ENCODE measurements at regions not wholly inside any gene's neighbourhood (a gene's known extent, or its start where the extent isn't known, plus 50 kb on each side); places are given as distances from the start of the nearest gene placed in this dataset.
"Not testable (repeated sequence)": the region's sequence is repeated elsewhere in the genome, so short reads cannot be mapped to it uniquely, and the experiment has no call there.

DNA sequence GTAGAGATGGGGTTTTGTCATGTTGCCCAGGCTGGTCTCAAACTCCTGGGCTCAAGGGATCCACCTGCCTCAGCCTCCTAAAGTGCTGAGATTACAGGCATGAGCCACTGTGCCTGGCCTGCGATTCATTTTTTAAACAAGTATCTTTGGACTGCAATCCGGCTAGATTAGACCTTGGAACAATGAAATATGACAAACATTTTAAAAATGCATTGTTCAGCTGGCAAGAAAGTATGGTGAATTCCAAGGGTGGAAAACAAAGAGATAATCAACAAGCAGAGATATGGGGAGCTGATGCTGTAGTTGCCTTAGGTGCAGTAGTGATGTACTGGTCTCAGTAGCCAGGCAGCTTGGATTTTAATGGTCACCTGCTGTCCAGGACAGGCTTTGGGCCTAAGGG lies 95.8 kb upstream of the GOLGA8J start:
- H3K79me2 ChIP-seq (ENCODE audit: control insufficient read depth, insufficient read depth, low read length, unreplicated experiment): no peaks in the 10 kb centered on the region
- peaks cover 4% of the 10 kb centered on the region for H3K4me1 ChIP-seq (ENCODE audit: control insufficient read depth, insufficient read depth, low read length, unreplicated experiment)
- no peaks in the 10 kb centered on the region for H3K27me3 ChIP-seq (ENCODE audit: insufficient read depth, low read length)
- no peaks in the 10 kb centered on the region for H3K36me3 ChIP-seq (ENCODE audit: insufficient read depth, low read length)
- H3K27ac ChIP-seq (ENCODE audit: low read depth, low read length): no peak overlapping the region
- no peak overlapping the region for H2AFZ ChIP-seq (ENCODE audit: low read length, unreplicated experiment)
- no peak overlapping the region for H3K4me3 ChIP-seq (ENCODE audit: low read depth, low read length)

DNA sequence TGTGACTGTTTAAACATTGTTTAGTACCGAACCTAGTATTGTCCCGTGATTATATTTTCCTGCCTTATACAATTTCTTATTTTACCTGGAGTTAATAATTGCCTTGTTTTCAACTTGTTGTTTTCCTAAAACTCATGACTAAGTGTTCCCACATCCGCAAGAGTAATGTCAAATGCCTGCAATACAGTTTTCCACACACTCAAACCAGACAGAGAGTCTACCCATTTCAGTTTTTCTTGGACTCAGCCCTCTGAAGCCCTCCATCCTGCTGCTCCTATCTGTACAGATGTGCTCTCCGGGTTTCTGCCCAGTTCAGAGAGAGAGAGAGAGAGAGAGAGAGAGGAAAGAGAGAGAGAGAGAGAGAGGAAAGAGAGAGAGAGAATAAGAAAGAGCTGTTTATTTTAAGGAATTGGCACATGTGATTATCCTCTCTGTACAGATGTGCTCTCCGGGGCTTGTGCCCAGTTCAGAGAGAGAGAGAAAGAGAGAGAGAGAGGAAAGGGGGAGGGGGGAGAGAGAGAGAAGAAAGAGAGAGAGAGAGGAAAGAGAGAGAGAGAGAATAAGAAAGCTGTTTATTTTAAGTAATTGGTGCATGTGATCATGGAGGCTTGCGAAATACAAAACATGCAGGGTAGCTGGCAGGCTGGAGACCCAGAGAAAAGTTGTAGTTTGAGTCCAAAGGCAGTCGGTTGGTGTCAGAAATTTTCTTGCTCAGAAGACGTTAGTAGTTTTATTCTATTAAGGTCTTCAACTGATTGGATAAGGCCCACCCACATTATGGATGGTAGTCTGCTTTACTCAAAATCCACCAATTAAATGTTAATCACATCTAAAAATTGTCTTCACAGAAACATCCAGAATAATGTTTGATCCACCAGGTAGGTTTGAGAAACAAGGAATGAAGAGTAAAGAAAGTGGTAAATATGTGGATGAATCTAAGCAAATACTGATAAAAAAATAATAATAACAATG lies 104.1 kb upstream of the GOLGA8J start:
- no peaks in the 10 kb centered on the region for H3K27me3 ChIP-seq (ENCODE audit: insufficient read depth, low read length)
- H3K4me3 ChIP-seq (ENCODE audit: low read depth, low read length): no peak overlapping the region
- H3K27ac ChIP-seq (ENCODE audit: low read depth, low read length): no peak overlapping the region
- H3K4me1 ChIP-seq (ENCODE audit: control insufficient read depth, insufficient read depth, low read length, unreplicated experiment): no peaks in the 10 kb centered on the region
- H2AFZ ChIP-seq (ENCODE audit: low read length, unreplicated experiment): no peak overlapping the region
- no peaks in the 10 kb centered on the region for H3K79me2 ChIP-seq (ENCODE audit: control insufficient read depth, insufficient read depth, low read length, unreplicated experiment)
- no peaks in the 10 kb centered on the region for H3K36me3 ChIP-seq (ENCODE audit: insufficient read depth, low read length)

DNA sequence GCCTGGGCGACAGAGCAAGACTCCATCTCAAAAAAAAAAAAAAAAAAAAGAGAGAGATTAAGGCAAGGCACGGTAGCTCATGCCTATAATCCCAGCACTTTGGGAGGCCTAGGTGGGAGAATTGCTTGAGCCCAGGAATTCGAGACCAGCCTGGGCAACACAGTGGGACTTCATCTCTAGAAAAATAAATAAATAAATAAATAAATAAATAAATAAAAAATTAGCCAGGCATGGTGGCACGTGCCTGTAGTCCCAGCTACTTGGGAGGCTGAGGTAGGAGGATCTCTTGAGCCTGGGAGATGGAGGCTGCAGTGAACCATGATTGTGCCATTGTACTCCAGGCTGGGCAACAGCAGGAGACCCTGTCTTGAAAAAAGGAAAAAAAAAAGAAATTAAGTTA lies 108.7 kb upstream of the GOLGA8J start:
- not testable (repeated sequence) for H3K4me3 ChIP-seq (ENCODE audit: low read depth, low read length); H3K27ac ChIP-seq (ENCODE audit: low read depth, low read length); H3K79me2 ChIP-seq (ENCODE audit: control insufficient read depth, insufficient read depth, low read length, unreplicated experiment); H3K4me1 ChIP-seq (ENCODE audit: control insufficient read depth, insufficient read depth, low read length, unreplicated experiment); H2AFZ ChIP-seq (ENCODE audit: low read length, unreplicated experiment); H3K36me3 ChIP-seq (ENCODE audit: insufficient read depth, low read length)
- H3K27me3 ChIP-seq (ENCODE audit: insufficient read depth, low read length): peaks cover 22% of the 10 kb centered on the region

DNA sequence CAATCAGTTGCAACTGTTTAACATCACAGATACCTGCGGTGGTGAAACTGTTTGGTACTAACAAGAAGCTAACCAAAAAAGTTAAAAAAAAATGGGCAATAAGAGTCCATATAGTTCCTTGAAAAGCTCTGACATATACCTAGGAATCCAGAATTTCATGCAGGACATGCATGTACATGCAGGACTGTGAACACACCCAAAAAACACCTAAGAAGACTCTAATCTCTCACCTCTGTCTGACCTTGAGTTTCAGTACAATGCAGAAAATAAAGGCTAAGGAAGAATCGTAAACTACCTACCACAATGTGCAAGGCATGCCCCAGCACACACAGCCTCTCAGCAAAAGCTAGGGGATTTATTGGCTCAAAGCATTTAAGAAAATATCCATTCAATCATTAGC lies 110.7 kb upstream of the GOLGA8J start:
- no peaks in the 10 kb centered on the region for H3K79me2 ChIP-seq (ENCODE audit: control insufficient read depth, insufficient read depth, low read length, unreplicated experiment)
- no peak overlapping the region for H3K27ac ChIP-seq (ENCODE audit: low read depth, low read length)
- no peak overlapping the region for H3K4me3 ChIP-seq (ENCODE audit: low read depth, low read length)
- H3K27me3 ChIP-seq (ENCODE audit: insufficient read depth, low read length): peaks cover 34% of the 10 kb centered on the region
- H3K36me3 ChIP-seq (ENCODE audit: insufficient read depth, low read length): no peaks in the 10 kb centered on the region
- no peaks in the 10 kb centered on the region for H3K4me1 ChIP-seq (ENCODE audit: control insufficient read depth, insufficient read depth, low read length, unreplicated experiment)
- H2AFZ ChIP-seq (ENCODE audit: low read length, unreplicated experiment): no peak overlapping the region

DNA sequence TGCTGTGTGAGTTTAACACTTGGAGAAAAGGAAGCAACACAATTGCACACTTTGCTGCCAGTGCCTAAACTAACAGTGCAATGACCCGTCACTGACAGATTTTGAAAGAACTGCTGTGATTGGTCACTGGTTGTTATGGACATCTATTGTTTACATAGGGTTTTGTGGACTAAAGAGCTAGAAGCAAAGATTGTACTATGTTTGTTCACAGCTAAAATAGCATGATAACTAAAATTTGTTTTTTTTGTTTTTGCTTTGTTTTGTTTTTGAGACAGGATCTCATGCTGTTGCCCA lies 112.4 kb upstream of the GOLGA8J start:
- Histone ChIP-seq H3K27ac (ENCODE audit: low read depth, low read length) (no peak overlapping the region), H3K79me2 (ENCODE audit: control insufficient read depth, insufficient read depth, low read length, unreplicated experiment) (no peaks in the 10 kb centered on the region), H3K27me3 (ENCODE audit: insufficient read depth, low read length) (peaks cover 34% of the 10 kb centered on the region), H3K4me3 (ENCODE audit: low read depth, low read length) (no peak overlapping the region), H3K36me3 (ENCODE audit: insufficient read depth, low read length) (no peaks in the 10 kb centered on the region), H2AFZ (ENCODE audit: low read length, unreplicated experiment) (no peak overlapping the region), H3K4me1 (ENCODE audit: control insufficient read depth, insufficient read depth, low read length, unreplicated experiment) (no peaks in the 10 kb centered on the region)

DNA sequence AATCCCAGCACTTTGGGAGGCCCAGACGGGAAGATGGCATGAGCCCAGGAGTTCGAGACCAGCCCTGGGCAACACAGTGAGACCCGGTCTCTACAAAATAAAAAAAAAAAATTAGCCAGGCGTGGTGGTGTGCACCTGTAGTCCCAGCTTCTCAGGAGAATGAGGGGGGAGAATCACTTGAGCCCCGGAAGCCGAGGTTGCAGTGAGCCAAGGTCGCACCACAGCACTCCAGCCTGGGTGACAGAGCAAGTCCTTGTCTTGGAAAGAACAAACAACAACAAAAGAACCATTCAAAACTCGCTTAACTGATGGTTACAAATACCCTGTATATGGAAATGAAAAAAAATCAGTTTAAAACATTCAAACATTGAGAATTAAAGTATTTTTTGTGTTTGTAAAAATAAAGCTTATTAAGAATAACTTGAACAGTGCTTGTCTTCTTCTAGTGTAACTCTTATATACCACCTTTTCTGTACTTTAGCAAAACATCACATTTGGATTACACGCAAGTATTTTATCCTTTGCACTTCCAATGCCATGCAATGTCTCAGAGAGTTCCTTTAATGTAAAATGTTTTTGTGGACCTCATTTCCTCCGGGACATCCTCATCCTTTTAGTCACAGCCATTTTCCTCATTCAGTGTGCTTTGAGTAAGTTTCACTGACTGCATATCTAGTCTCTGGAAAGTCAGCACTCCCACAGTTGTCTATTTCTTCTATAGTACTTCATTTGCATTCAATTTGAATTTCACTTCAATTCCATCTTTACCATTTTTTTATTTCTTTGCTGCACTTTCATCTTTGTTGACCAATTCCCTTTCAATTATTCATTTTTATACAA lies 113.0 kb upstream of the GOLGA8J start:
- H3K27ac ChIP-seq (ENCODE audit: low read depth, low read length): no peak overlapping the region
- H3K27me3 ChIP-seq (ENCODE audit: insufficient read depth, low read length): peaks cover 34% of the 10 kb centered on the region
- H2AFZ ChIP-seq (ENCODE audit: low read length, unreplicated experiment): no peak overlapping the region
- H3K36me3 ChIP-seq (ENCODE audit: insufficient read depth, low read length): no peaks in the 10 kb centered on the region
- H3K4me1 ChIP-seq (ENCODE audit: control insufficient read depth, insufficient read depth, low read length, unreplicated experiment): no peaks in the 10 kb centered on the region
- H3K4me3 ChIP-seq (ENCODE audit: low read depth, low read length): no peak overlapping the region
- H3K79me2 ChIP-seq (ENCODE audit: control insufficient read depth, insufficient read depth, low read length, unreplicated experiment): no peaks in the 10 kb centered on the region

DNA sequence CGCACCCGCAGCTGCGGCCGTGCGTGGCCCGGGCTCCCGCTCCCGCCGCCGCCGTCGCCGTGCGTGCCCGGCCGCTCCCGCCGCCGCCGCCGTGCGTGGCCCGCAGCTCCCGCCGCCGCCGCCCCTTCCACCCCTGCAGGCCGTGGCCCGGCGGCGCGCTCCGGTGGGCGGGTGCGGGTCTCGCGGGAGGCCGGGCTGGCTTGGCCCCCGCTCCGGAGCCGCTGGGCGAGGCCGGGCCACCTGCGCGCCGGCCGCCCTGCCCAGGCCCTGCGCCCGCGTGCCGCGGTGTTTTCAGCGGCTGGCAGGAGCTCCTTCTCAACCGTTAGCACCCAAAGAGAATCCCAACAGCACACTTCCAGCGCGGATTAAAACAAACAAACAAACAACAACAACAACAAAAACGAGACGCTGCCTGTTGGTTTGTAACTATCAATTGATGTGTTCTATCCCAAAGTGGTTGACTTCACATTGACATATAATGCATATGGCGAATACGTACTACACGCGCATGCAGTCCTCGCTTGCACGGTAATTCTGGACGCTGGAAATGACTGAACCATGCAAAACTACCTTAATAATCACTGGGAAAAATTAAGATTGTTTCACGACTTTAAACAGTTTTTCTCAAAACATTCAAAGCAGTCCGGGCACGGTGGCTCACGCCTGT lies 113.7 kb upstream of the GOLGA8J start:
- peak overlapping the region; percentile 4 for H2AFZ ChIP-seq (ENCODE audit: low read length, unreplicated experiment)
- no peaks in the 10 kb centered on the region for H3K36me3 ChIP-seq (ENCODE audit: insufficient read depth, low read length)
- H3K4me1 ChIP-seq (ENCODE audit: control insufficient read depth, insufficient read depth, low read length, unreplicated experiment): no peaks in the 10 kb centered on the region
- peak overlapping the region; percentile 78 for H3K4me3 ChIP-seq (ENCODE audit: low read depth, low read length)
- peaks cover 34% of the 10 kb centered on the region for H3K27me3 ChIP-seq (ENCODE audit: insufficient read depth, low read length)
- no peak overlapping the region for H3K27ac ChIP-seq (ENCODE audit: low read depth, low read length)
- no peaks in the 10 kb centered on the region for H3K79me2 ChIP-seq (ENCODE audit: control insufficient read depth, insufficient read depth, low read length, unreplicated experiment)

DNA sequence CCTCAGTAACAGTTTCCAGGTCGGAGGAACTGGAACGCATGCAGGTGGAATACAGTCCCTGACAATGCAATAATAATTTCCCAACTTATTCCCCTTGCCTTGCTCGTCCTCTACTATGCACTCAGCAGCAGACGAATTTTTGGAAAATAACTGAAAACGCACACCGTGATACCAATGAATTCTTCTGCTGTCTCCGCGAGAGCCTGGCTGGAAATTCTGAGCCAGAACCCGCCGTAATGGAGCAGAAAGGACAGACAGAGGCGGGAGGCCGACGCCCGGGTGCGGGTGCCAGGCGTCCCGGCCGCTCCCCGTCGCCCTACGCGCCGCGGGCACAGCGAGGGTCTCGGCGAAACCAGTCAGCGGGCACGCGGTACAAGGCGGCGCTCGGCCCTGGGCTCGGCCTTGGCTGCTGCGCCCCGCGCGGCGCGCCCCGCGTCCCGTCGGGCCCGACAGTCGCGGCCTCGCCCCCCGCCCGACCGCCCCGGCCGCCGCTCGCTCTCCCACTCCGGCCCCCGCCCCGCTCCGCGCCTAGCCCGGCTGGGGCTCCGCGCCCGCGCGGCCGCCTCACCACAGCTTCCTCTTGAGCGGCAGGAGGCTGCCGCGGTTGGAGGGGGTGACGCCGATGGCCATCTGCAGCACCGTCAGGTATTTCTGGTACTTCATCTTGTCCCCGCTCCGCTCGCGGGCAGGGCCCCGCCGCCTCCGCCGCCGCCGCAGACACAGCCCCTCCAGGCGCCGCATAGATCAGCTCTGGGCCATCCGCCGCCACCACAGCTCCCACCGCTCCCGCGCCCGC lies 114.5 kb upstream of the GOLGA8J start:
- Histone ChIP-seq H3K27me3 (ENCODE audit: insufficient read depth, low read length) (peaks cover 34% of the 10 kb centered on the region), H3K4me1 (ENCODE audit: control insufficient read depth, insufficient read depth, low read length, unreplicated experiment) (no peaks in the 10 kb centered on the region), H3K79me2 (ENCODE audit: control insufficient read depth, insufficient read depth, low read length, unreplicated experiment) (no peaks in the 10 kb centered on the region), H3K27ac (ENCODE audit: low read depth, low read length) (no peak overlapping the region), H3K4me3 (ENCODE audit: low read depth, low read length) (peak overlapping the region; percentile 78), H3K36me3 (ENCODE audit: insufficient read depth, low read length) (no peaks in the 10 kb centered on the region), H2AFZ (ENCODE audit: low read length, unreplicated experiment) (peak overlapping the region; percentile 31)

DNA sequence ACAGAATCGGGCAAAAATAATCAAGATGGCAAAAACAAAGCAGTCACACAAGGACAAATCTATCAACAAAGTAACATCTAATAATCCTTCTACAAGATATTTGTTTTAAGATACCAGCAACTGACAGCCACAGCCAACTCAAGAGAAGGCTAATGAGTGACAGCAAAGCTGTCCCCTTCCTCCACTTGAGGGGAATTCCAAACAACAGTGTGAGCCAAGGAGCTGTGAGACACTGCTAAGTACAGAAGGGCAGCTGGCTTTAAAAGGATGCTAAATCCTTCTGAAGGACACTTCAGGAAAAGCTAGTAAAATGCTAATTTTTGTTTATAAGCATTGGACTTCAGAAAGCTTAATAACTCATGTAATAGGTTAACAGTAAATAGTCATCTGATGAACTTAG lies 120.3 kb upstream of the GOLGA8J start:
- Histone ChIP-seq H3K4me3 (ENCODE audit: low read depth, low read length) (no peak overlapping the region), H3K79me2 (ENCODE audit: control insufficient read depth, insufficient read depth, low read length, unreplicated experiment) (no peaks in the 10 kb centered on the region), H2AFZ (ENCODE audit: low read length, unreplicated experiment) (no peak overlapping the region), H3K4me1 (ENCODE audit: control insufficient read depth, insufficient read depth, low read length, unreplicated experiment) (no peaks in the 10 kb centered on the region), H3K27me3 (ENCODE audit: insufficient read depth, low read length) (peaks cover 2% of the 10 kb centered on the region), H3K36me3 (ENCODE audit: insufficient read depth, low read length) (no peaks in the 10 kb centered on the region), H3K27ac (ENCODE audit: low read depth, low read length) (no peak overlapping the region)
